ENCODE measurements at regions not wholly inside any gene's neighbourhood (a gene's known extent, or its start where the extent isn't known, plus 50 kb on each side); places are given as distances from the start of the nearest gene placed in this dataset.

GRCh38 chr12:125440399-125440798, 375.2 kb downstream of the AACS start:
- no peak for DNase-seq (ENCODE audit: low read depth in 4 of 6, low spot score in 6 of 6)
- no peaks in the 10 kb centered on the region for H3K36me3 ChIP-seq (ENCODE audit: control insufficient read depth, insufficient read depth, low read length)
- H3K9me3 ChIP-seq (ENCODE audit: control insufficient read depth, insufficient read depth, low read length): peaks cover 3% of the 10 kb centered on the region
- H3K4me1 ChIP-seq (ENCODE audit: control insufficient read depth, insufficient read depth, low read length): no peaks in the 10 kb centered on the region
- WGBS (ENCODE audit: insufficient coverage): 57% methylated on average over 3 of the region's 3 CpGs
- no peak overlapping the region for H3K27ac ChIP-seq (ENCODE audit: low read depth, low read length)
- H3K4me3 ChIP-seq (ENCODE audit: low read depth, low read length): no peak overlapping the region
- no peaks in the 10 kb centered on the region for H3K27me3 ChIP-seq (ENCODE audit: control insufficient read depth, insufficient read depth, low read length)

- H3K27me3 ChIP-seq (ENCODE audit: control insufficient read depth, insufficient read depth, low read length): no peaks in the 10 kb centered on the region
- H3K36me3 ChIP-seq (ENCODE audit: control insufficient read depth, insufficient read depth, low read length): no peaks in the 10 kb centered on the region
- no peak overlapping the region for H3K27ac ChIP-seq (ENCODE audit: low read depth, low read length)
- peaks cover 4% of the 10 kb centered on the region for H3K9me3 ChIP-seq (ENCODE audit: control insufficient read depth, insufficient read depth, low read length)
- DNase-seq (ENCODE audit: low read depth in 4 of 6, low spot score in 6 of 6): peak in 2 of 6 donors; percentile 30 to 70
- no peak overlapping the region for H3K4me3 ChIP-seq (ENCODE audit: low read depth, low read length)
- 29% methylated on average over 1 of the region's 1 CpG for WGBS (ENCODE audit: insufficient coverage)
- no peaks in the 10 kb centered on the region for H3K4me1 ChIP-seq (ENCODE audit: control insufficient read depth, insufficient read depth, low read length)
These were observed 378.1 kb downstream of the AACS start for GRCh38 chr12:125443341-125443740.

DNA sequence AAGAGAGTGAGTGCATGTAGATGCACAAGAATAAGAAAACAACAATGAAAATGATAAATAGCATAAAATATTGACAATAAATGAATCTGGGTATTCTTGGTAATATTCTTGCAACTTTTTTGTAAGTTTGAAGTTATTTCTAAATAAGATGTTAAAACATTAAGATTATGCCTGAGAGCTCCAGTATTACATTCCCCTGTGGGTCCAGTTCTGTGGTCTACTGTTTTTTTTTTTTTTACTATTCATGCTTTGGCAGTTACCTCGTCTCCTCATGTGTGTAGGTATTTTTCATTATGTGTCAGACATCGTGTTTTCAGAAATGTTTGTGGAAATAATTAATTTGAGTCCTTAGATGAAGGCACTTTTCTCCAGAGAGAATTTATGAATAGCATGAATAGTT, 386.2 kb downstream of the AACS start:
- peaks cover 9% of the 10 kb centered on the region for H3K4me1 ChIP-seq (ENCODE audit: control insufficient read depth, insufficient read depth, low read length)
- no peak overlapping the region for H3K27ac ChIP-seq (ENCODE audit: low read depth, low read length)
- DNase-seq (ENCODE audit: low read depth in 4 of 6, low spot score in 6 of 6): no peak
- H3K4me3 ChIP-seq (ENCODE audit: low read depth, low read length): no peak overlapping the region
- H3K9me3 ChIP-seq (ENCODE audit: control insufficient read depth, insufficient read depth, low read length): no peaks in the 10 kb centered on the region
- H3K27me3 ChIP-seq (ENCODE audit: control insufficient read depth, insufficient read depth, low read length): no peaks in the 10 kb centered on the region
- H3K36me3 ChIP-seq (ENCODE audit: control insufficient read depth, insufficient read depth, low read length): no peaks in the 10 kb centered on the region
- 60% methylated on average over 1 of the region's 2 CpGs for WGBS (ENCODE audit: insufficient coverage)

GRCh38 chr12:125453751-125454150, 388.5 kb downstream of the AACS start:
- no peaks in the 10 kb centered on the region for H3K9me3 ChIP-seq (ENCODE audit: control insufficient read depth, insufficient read depth, low read length)
- H3K27ac ChIP-seq (ENCODE audit: low read depth, low read length): no peak overlapping the region
- DNase-seq (ENCODE audit: low read depth in 4 of 6, low spot score in 6 of 6): peak in 4 of 6 donors; percentile 62 to 94 (median 74)
- WGBS (ENCODE audit: insufficient coverage): 4% methylated on average over 4 of the region's 4 CpGs
- no peak overlapping the region for H3K4me3 ChIP-seq (ENCODE audit: low read depth, low read length)
- no peaks in the 10 kb centered on the region for H3K36me3 ChIP-seq (ENCODE audit: control insufficient read depth, insufficient read depth, low read length)
- no peaks in the 10 kb centered on the region for H3K27me3 ChIP-seq (ENCODE audit: control insufficient read depth, insufficient read depth, low read length)
- peaks cover 20% of the 10 kb centered on the region for H3K4me1 ChIP-seq (ENCODE audit: control insufficient read depth, insufficient read depth, low read length)

GRCh38 chr12:125454291-125454690, 389.1 kb downstream of the AACS start:
- WGBS (ENCODE audit: insufficient coverage): no CpG with 5 or more reads among the region's 3 CpGs
- DNase-seq (ENCODE audit: low read depth in 4 of 6, low spot score in 6 of 6): peak in 1 of 6 donors; percentile 70
- H3K9me3 ChIP-seq (ENCODE audit: control insufficient read depth, insufficient read depth, low read length): no peaks in the 10 kb centered on the region
- peaks cover 20% of the 10 kb centered on the region for H3K4me1 ChIP-seq (ENCODE audit: control insufficient read depth, insufficient read depth, low read length)
- no peaks in the 10 kb centered on the region for H3K36me3 ChIP-seq (ENCODE audit: control insufficient read depth, insufficient read depth, low read length)
- H3K27me3 ChIP-seq (ENCODE audit: control insufficient read depth, insufficient read depth, low read length): no peaks in the 10 kb centered on the region
- no peak overlapping the region for H3K27ac ChIP-seq (ENCODE audit: low read depth, low read length)
- no peak overlapping the region for H3K4me3 ChIP-seq (ENCODE audit: low read depth, low read length)

- Histone ChIP-seq H3K27me3 (ENCODE audit: control insufficient read depth, insufficient read depth, low read length) (no peaks in the 10 kb centered on the region), H3K9me3 (ENCODE audit: control insufficient read depth, insufficient read depth, low read length) (no peaks in the 10 kb centered on the region), H3K27ac (ENCODE audit: low read depth, low read length) (no peak overlapping the region), H3K4me1 (ENCODE audit: control insufficient read depth, insufficient read depth, low read length) (peaks cover 20% of the 10 kb centered on the region), H3K4me3 (ENCODE audit: low read depth, low read length) (no peak overlapping the region), H3K36me3 (ENCODE audit: control insufficient read depth, insufficient read depth, low read length) (no peaks in the 10 kb centered on the region)
- WGBS (ENCODE audit: insufficient coverage): 25% methylated on average over 6 of the region's 8 CpGs
- DNase-seq (ENCODE audit: low read depth in 4 of 6, low spot score in 6 of 6): peak in 2 of 6 donors; percentile 77 to 86
These were observed 389.7 kb downstream of the AACS start for GRCh38 chr12:125454786-125455480.

- Histone ChIP-seq H3K27ac (ENCODE audit: low read depth, low read length) (no peak overlapping the region), H3K36me3 (ENCODE audit: control insufficient read depth, insufficient read depth, low read length) (no peaks in the 10 kb centered on the region), H3K4me3 (ENCODE audit: low read depth, low read length) (no peak overlapping the region), H3K4me1 (ENCODE audit: control insufficient read depth, insufficient read depth, low read length) (peaks cover 20% of the 10 kb centered on the region), H3K9me3 (ENCODE audit: control insufficient read depth, insufficient read depth, low read length) (no peaks in the 10 kb centered on the region), H3K27me3 (ENCODE audit: control insufficient read depth, insufficient read depth, low read length) (no peaks in the 10 kb centered on the region)
- DNase-seq (ENCODE audit: low read depth in 4 of 6, low spot score in 6 of 6): peak in 1 of 6 donors; percentile 52
- WGBS (ENCODE audit: insufficient coverage): 58% methylated on average over 2 of the region's 4 CpGs
These were observed 390.3 kb downstream of the AACS start for GRCh38 chr12:125455556-125455955.

- 87% methylated on average over 10 of the region's 11 CpGs for WGBS (ENCODE audit: insufficient coverage)
- DNase-seq (ENCODE audit: low read depth in 4 of 6, low spot score in 6 of 6): peak in 1 of 6 donors; percentile 43
These were observed 393.5 kb downstream of the AACS start for GRCh38 chr12:125458552-125459268.

GRCh38 chr12:125461831-125462230, 396.6 kb downstream of the AACS start:
- Histone ChIP-seq H3K36me3 (ENCODE audit: control insufficient read depth, insufficient read depth, low read length) (no peaks in the 10 kb centered on the region), H3K9me3 (ENCODE audit: control insufficient read depth, insufficient read depth, low read length) (no peaks in the 10 kb centered on the region), H3K27ac (ENCODE audit: low read depth, low read length) (no peak overlapping the region), H3K27me3 (ENCODE audit: control insufficient read depth, insufficient read depth, low read length) (no peaks in the 10 kb centered on the region), H3K4me3 (ENCODE audit: low read depth, low read length) (no peak overlapping the region), H3K4me1 (ENCODE audit: control insufficient read depth, insufficient read depth, low read length) (peaks cover 6% of the 10 kb centered on the region)
- DNase-seq (ENCODE audit: low read depth in 4 of 6, low spot score in 6 of 6): no peak
- WGBS (ENCODE audit: insufficient coverage): 100% methylated on average over 4 of the region's 5 CpGs

More at GRCh38 chr12:125458552-125459268, 393.5 kb downstream of the AACS start:
- H3K27ac ChIP-seq (ENCODE audit: low read depth, low read length): no peak overlapping the region
- H3K4me3 ChIP-seq (ENCODE audit: low read depth, low read length): no peak overlapping the region
- H3K9me3 ChIP-seq (ENCODE audit: control insufficient read depth, insufficient read depth, low read length): no peaks in the 10 kb centered on the region
- no peaks in the 10 kb centered on the region for H3K27me3 ChIP-seq (ENCODE audit: control insufficient read depth, insufficient read depth, low read length)
- H3K4me1 ChIP-seq (ENCODE audit: control insufficient read depth, insufficient read depth, low read length): peaks cover 18% of the 10 kb centered on the region
- H3K36me3 ChIP-seq (ENCODE audit: control insufficient read depth, insufficient read depth, low read length): no peaks in the 10 kb centered on the region

DNA sequence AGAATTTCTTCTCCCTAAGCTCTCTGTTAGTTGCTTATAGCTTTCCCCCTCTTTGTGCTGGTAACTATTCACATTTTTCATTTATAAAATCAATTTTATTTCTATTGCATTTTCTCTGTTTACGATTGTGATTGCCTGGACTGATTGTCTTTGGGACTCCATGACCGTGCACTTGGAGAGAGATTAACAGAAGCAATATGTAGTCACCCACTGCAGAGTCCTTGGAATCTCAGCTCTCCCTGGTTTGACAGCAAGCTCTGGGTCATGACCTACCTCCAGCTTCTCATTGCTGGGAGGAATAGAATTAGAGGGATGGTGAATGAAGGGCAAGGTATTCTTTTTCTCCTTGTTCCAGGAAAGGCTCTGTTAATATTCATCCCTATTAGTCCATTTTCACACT, 398.2 kb downstream of the AACS start:
- Histone ChIP-seq H3K27ac (ENCODE audit: low read depth, low read length) (no peak overlapping the region), H3K4me1 (ENCODE audit: control insufficient read depth, insufficient read depth, low read length) (no peaks in the 10 kb centered on the region), H3K36me3 (ENCODE audit: control insufficient read depth, insufficient read depth, low read length) (no peaks in the 10 kb centered on the region), H3K9me3 (ENCODE audit: control insufficient read depth, insufficient read depth, low read length) (no peaks in the 10 kb centered on the region), H3K4me3 (ENCODE audit: low read depth, low read length) (no peak overlapping the region), H3K27me3 (ENCODE audit: control insufficient read depth, insufficient read depth, low read length) (no peaks in the 10 kb centered on the region)
- no CpG with 5 or more reads among the region's 2 CpGs for WGBS (ENCODE audit: insufficient coverage)
- DNase-seq (ENCODE audit: low read depth in 4 of 6, low spot score in 6 of 6): no peak

Data from spinal cord (tissue), 9 donors.